K562 (cell line): ENCODE measurements at regions not wholly inside any gene's neighbourhood (a gene's known extent, or its start where the extent isn't known, plus 50 kb on each side); places are given as distances from the start of the nearest gene placed in this dataset.

ENCODE experiments used
- ATAC-seq: fragments of 200-7000 bp; cut with Tn5 transposase; 3 replicates; pipeline ENCODE4 v1.9.1; 2020; ENCODE audit warnings: moderate library complexity
- BruUV-seq: library from RNA; stranded (reverse); fragments of 400-500 nt; replicated peaks from 2 replicates; lab custom pipeline; 2021; lab: Mats Ljungman, UMichigan
- CTCF ChIA-PET: fragments of 300-600 bp; formaldehyde crosslinking; extraction: SDS; loops from one replicate; lab custom pipeline; 2021; ENCODE audit warnings: low intra/inter-chr PET ratio; lab: Yijun Ruan, JAX
- POLR2A ChIA-PET: fragments of 300-600, 350-650 bp; sonication (Branson Sonifier 250); formaldehyde crosslinking; extraction: SDS; loops from one replicate; lab custom pipeline; 2021; ENCODE audit warnings: antibody characterized with exemption, inconsistent platforms; lab: Yijun Ruan, JAX
- DNase-seq, 4 experiments: peaks; one replicate each; pipeline versions ENCODE4 v3.0.0 to v3.0.0-alpha.2; 2011 to 2018; ENCODE audit warnings: low spot score in 3 of 4, mixed read lengths in 3 of 4; ENCODE audit errors: extremely low read depth in 1 of 4
- FAIRE-seq: peaks from 2 replicates; lab custom pipeline; 2011; peaks lifted over from hg19 to GRCh38; lab: Jason Lieb, UNC
- H2AFZ ChIP-seq: 2 replicates; pipeline ENCODE4 v1.6.0; 2011; ENCODE audit warnings: low read depth, low read length, control low read depth, inconsistent platforms
- H3K27ac ChIP-seq: fragments of 200-600 bp; 3 replicates; pipeline ENCODE4 v1.8.0; 2011; ENCODE audit warnings: low read depth, mild to moderate bottlenecking, control low read depth, inconsistent platforms, low read length, moderate library complexity, mixed read lengths; ENCODE audit errors: extremely low read depth
- H3K27me3 ChIP-seq, 2 experiments: fragments of 300-600 bp in 1 of 2; 2 replicates in 1 of 2; 3 replicates in 1 of 2; pipeline versions ENCODE4 v1.6.0 to v1.8.0; 2011; ENCODE audit warnings: inconsistent platforms in 2 of 2, low read length in 2 of 2, mild to moderate bottlenecking in 1 of 2, mixed read lengths in 1 of 2, moderate library complexity in 1 of 2; ENCODE audit not compliant: control insufficient read depth in 2 of 2, insufficient read depth in 2 of 2
- H3K36me3 ChIP-seq: fragments of 300-600 bp; 3 replicates; pipeline ENCODE4 v1.8.0; 2011; ENCODE audit warnings: mild to moderate bottlenecking, low read length, inconsistent platforms; ENCODE audit not compliant: control insufficient read depth, insufficient read depth
- H3K4me1 ChIP-seq, 2 experiments: fragments of 200-600 bp in 1 of 2; replicated peaks in 1 of 2; 2 replicates in 1 of 2; 3 replicates in 1 of 2; pipeline versions ENCODE4 v1.5.1 to v1.8.0; 2011; ENCODE audit warnings: inconsistent platforms in 2 of 2, low read length in 2 of 2, mild to moderate bottlenecking in 1 of 2, mixed read lengths in 1 of 2, moderate library complexity in 1 of 2; ENCODE audit not compliant: control insufficient read depth in 2 of 2, insufficient read depth in 2 of 2
- H3K4me2 ChIP-seq: 2 replicates; pipeline ENCODE4 v1.6.1; 2011; ENCODE audit warnings: low read length, control low read depth, inconsistent platforms, mixed read lengths; ENCODE audit not compliant: insufficient read depth
- H3K4me3 ChIP-seq: fragments of 200-600 bp; sonication (generic), shearing (Covaris generic); 2 replicates; pipeline ENCODE4 v1.5.1; 2016; ENCODE audit warnings: control low read depth, inconsistent platforms
- H3K79me2 ChIP-seq: fragments of 200-600 bp; 3 replicates; pipeline ENCODE4 v1.8.0; 2011; ENCODE audit warnings: low read length, inconsistent platforms; ENCODE audit not compliant: control insufficient read depth, insufficient read depth
- H3K9ac ChIP-seq, 2 experiments: 2 replicates each; pipeline versions ENCODE4 v1.6.0 to v1.6.1; 2011; ENCODE audit warnings: low read depth in 2 of 2, low read length in 2 of 2, control low read depth in 1 of 2, inconsistent platforms in 1 of 2, mild to moderate bottlenecking in 1 of 2, mixed read lengths in 1 of 2; ENCODE audit not compliant: insufficient read depth in 1 of 2
- H3K9me1 ChIP-seq: one replicate; pipeline ENCODE4 v1.6.0; 2011; ENCODE audit warnings: inconsistent platforms, mild to moderate bottlenecking, low read length, moderate library complexity; ENCODE audit not compliant: control insufficient read depth, insufficient read depth
- H3K9me3 ChIP-seq: replicated peaks from 2 replicates; pipeline ENCODE4 v1.5.1; 2011; ENCODE audit warnings: low read depth, low read length, inconsistent platforms; ENCODE audit not compliant: control insufficient read depth, insufficient read depth
- H4K20me1 ChIP-seq: replicated peaks from 2 replicates; pipeline ENCODE4 v1.6.1; 2011; ENCODE audit warnings: low read length, inconsistent platforms, mixed read lengths; ENCODE audit not compliant: control insufficient read depth, insufficient read depth
- CHD1 ChIP-seq: fragments of 200-600 bp; sonication (generic); IDR thresholded peaks from one replicate; pipeline ENCODE4 v1.6.1; 2012; ENCODE audit warnings: mild to moderate bottlenecking, moderate library complexity, low read length, inconsistent platforms
- MCM3 ChIP-seq: fragments of 450-650 bp; IDR thresholded peaks from 2 replicates; pipeline ENCODE4 v1.6.1; 2016
- MED1 ChIP-seq: sonication (generic); formaldehyde crosslinking; IDR thresholded peaks from 2 replicates; pipeline ENCODE4 v1.8.1; 2023; ENCODE audit warnings: missing genetic modification reagents, borderline replicate concordance
- PPARD ChIP-seq: fragments of 250-450 bp; sonication (Bioruptor Pico); IDR thresholded peaks from 2 replicates; pipeline ENCODE4 v1.8.0; 2022; ENCODE audit warnings: inconsistent platforms, mild to moderate bottlenecking, moderate library complexity
- ZKSCAN8 ChIP-seq: fragments of 200-800 bp; sonication (Bioruptor generic); IDR thresholded peaks from 2 replicates; pipeline ENCODE4 v1.6.1; 2016; ENCODE audit warnings: missing genetic modification characterization, missing compliant biosample characterization
- ZNF274 ChIP-seq: IDR thresholded peaks from 2 replicates; pipeline ENCODE4 v1.6.1; 2011; ENCODE audit warnings: low read depth, mild to moderate bottlenecking, low read length, moderate library complexity, borderline replicate concordance
- ZNF354B ChIP-seq: fragments of 250-450 bp; sonication (Bioruptor Pico); IDR thresholded peaks from 2 replicates; pipeline ENCODE4 v1.4.0; 2020
- WGBS: fragments of 100-300 bp; shearing (Covaris generic); methylation state at CpG from one replicate; pipeline ENCODE4 v1.1.6; 2016; ENCODE audit warnings: low coverage, mixed read lengths; ENCODE audit not compliant: insufficient coverage; ENCODE audit errors: missing lambda C conversion rate; 5-methylcytosine and 5-hydroxymethylcytosine counted together
- in situ Hi-C: fragments of 300-500 bp; cut with MboI; formaldehyde crosslinking; loops from 4 replicates; pipeline ENCODE4 v1.15.0; 2018; ENCODE audit warnings: inconsistent platforms, mixed read lengths
- intact Hi-C: fragments of 100-400 bp; cut with micrococcal nuclease; formaldehyde crosslinking; loops from 2 replicates; pipeline ENCODE4 v1.14.2; 2022
- TF ChIP-seq, protein P1 (sequence below): fragments of 450-650 bp; conservative IDR thresholded peaks from 2 replicates; pipeline ENCODE4 v1.6.1; 2016; ENCODE audit warnings: missing genetic modification characterization, low read depth, mild to moderate bottlenecking, missing compliant biosample characterization, moderate library complexity
- TF ChIP-seq, protein P2 (sequence below), 2 experiments: fragments of 450-650 bp in 1 of 2; sonication (generic) in 1 of 2; formaldehyde crosslinking; conservative IDR thresholded peaks; 2 replicates each; pipeline versions ENCODE4 v1.4.0 to v1.8.1; 2020 to 2022; ENCODE audit warnings: mild to moderate bottlenecking in 1 of 2, missing genetic modification reagents in 1 of 2

DNA sequence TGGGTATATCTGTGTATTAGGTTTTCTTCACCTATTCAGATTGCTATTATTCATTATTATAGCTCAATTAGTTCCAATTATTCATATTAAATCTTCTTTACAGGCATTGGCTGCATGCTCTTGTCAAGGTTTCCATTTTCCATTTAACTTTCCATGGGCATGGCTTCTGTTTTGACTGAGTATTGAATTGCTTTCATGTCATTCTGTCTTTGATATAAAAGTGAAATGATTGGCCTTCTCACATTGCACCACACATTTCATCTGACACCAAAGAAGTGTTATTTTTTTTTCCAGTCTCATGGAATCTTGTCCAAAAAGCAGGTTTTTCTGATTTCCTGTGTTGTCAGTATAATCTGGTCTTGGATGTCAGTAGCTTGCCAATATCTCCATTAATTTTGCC lies 1244.3 kb downstream of the RAPGEF2 start (continued):
- TF ChIP-seq, protein P1, sequence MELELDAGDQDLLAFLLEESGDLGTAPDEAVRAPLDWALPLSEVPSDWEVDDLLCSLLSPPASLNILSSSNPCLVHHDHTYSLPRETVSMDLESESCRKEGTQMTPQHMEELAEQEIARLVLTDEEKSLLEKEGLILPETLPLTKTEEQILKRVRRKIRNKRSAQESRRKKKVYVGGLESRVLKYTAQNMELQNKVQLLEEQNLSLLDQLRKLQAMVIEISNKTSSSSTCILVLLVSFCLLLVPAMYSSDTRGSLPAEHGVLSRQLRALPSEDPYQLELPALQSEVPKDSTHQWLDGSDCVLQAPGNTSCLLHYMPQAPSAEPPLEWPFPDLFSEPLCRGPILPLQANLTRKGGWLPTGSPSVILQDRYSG = no peak

DNA sequence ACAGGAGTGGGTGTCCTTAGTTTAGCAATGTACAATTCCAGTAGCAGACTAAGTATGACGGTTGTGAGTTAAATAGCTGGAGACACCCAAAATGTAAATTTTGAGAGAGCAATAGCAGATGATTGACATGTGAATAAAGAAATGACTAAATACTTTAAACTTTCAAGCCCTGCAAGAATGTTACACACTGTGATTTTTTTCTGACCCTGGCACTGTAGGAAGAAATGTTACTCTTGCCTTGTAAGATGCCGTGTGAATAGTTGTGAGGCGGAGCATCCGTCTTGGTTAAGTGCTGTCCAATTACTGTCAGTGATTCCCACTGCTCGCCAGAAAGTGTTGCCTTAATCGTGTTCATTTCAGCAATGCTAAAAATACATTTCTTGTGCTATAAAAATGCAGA lies 1248.1 kb downstream of the RAPGEF2 start:
- no peak for FAIRE-seq
- no peak overlapping the region for H3K27ac ChIP-seq
- in situ Hi-C loops (no loop called here), intact Hi-C loops (no loop called here)
- no peak overlapping the region for H3K4me2 ChIP-seq
- H3K27me3 ChIP-seq = no peaks in the 10 kb centered on the region
- H3K4me3 ChIP-seq = no peak overlapping the region
- BruUV-seq = no TSS peak
- no peak overlapping the region for H3K9ac ChIP-seq
- DNase-seq = no peak
- CTCF ChIA-PET = no interaction called here
- H3K4me1 ChIP-seq = no peaks in the 10 kb centered on the region
- no peaks in the 10 kb centered on the region for H3K79me2 ChIP-seq
- H2AFZ ChIP-seq = no peak overlapping the region
- 0% methylated on average over 1 of the region's 6 CpGs for WGBS
- H4K20me1 ChIP-seq = no peaks in the 10 kb centered on the region
- H3K9me1 ChIP-seq = no peaks in the 10 kb centered on the region
- H3K9me3 ChIP-seq = no peaks in the 10 kb centered on the region
- no peaks in the 10 kb centered on the region for H3K36me3 ChIP-seq
- POLR2A ChIA-PET = no interaction called here
- TF ChIP-seq MED1 (CRISPR knock-in tag) (no peak), ZNF354B (CRISPR knock-in tag) (no peak), CHD1 (no peak), PPARD (CRISPR knock-in tag) (no peak), MCM3 (no peak), ZNF274 (no peak), ZKSCAN8 (CRISPR knock-in tag) (no peak)
- TF ChIP-seq, protein P2, sequence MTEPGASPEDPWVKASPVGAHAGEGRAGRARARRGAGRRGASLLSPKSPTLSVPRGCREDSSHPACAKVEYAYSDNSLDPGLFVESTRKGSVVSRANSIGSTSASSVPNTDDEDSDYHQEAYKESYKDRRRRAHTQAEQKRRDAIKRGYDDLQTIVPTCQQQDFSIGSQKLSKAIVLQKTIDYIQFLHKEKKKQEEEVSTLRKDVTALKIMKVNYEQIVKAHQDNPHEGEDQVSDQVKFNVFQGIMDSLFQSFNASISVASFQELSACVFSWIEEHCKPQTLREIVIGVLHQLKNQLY (CRISPR knock-in tag; conservative IDR thresholded peaks at IDR 0.05) = no peak
- TF ChIP-seq, all 486 proteins: peak for 0
- no peak for ATAC-seq
